GDM1 (cell line): ENCODE measurements at regions not wholly inside any gene's neighbourhood (a gene's known extent, or its start where the extent isn't known, plus 50 kb on each side); places are given as distances from the start of the nearest gene placed in this dataset.
A peak's percentile ranks its signal among the peaks of the same experiment; 100 is the strongest.
"Not testable (repeated sequence)": the region's sequence is repeated elsewhere in the genome, so short reads cannot be mapped to it uniquely, and the experiment has no call there.

Experiments used
- DNase-seq: peaks from one replicate; lab custom pipeline; 2025; lab: John Stamatoyannopoulos, UW

DNA sequence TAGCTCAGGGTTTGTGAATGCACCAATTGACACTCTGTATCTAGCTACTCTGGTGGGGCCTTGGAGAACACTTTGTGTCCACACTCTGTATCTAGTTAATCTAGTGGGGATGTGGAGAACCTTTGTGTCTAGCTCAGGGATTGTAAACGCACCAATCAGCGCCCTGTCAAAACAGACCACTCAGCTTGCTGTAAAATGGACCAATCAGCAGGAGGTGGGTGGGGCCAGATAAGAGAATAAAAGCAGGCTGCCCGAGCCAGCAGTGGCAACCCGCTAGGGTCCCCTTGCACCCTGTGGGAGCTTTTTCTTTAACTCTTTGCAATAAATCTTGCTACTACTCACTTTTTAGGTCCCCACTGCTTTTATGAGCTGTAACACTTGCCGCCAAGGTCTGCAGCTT is 115.6 kb upstream of the MBNL1 start:
- not testable (repeated sequence) for DNase-seq

DNA sequence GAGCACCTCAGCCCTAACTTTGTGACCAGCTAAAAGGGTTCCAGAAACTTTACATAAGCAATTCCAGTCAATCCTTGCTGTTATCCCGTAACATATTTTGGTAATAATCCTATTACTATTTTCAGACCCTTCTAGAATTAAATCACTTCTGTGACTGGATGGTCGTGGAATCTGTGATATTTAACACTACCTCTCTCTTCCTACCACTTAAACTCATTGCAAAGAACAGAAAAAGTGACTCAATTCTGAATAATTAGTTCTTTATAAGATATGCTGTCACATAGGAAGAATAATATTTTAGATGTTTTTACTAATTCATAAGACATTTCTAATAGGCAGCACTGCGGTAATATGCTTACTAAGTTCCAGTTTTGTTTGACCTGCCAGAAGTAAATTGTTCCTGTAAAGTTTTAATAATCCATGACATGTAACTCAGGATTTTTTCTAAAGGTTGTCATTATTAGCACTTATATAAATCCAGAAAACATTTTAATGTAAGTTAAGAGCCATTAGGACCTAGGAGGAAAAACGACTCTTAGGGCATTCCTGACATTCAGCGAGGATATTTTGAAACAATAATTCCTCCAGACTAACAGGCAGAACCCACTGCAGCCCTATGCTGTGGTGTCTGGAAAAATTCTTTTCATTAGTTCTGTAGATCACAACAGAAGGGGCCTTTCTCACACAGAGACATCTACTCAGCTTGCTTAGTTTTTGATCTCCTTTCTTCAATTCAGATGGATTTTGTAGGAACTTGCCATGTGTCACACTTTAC is 113.3 kb upstream of the MBNL1 start:
- no peak for DNase-seq

DNA sequence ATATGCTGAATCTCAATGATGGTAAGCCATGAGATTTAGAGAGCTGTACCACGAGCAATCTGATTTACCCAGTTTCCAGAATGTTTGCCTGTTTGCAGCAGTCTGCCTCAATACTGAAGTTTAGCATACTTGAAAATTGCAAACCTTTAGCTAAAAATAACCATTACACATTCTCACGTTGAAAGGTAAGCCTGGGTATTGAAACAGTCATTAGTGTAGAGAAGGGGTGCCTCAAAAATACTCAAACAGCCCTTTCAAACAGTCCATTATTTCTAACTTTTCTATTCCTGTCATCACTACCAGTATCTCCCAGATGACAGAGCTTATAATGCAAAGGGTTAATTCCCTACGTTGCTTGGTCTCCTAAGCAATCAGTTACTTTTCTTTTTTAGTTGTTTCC is 111.8 kb upstream of the MBNL1 start:
- DNase-seq, result no peak

DNA sequence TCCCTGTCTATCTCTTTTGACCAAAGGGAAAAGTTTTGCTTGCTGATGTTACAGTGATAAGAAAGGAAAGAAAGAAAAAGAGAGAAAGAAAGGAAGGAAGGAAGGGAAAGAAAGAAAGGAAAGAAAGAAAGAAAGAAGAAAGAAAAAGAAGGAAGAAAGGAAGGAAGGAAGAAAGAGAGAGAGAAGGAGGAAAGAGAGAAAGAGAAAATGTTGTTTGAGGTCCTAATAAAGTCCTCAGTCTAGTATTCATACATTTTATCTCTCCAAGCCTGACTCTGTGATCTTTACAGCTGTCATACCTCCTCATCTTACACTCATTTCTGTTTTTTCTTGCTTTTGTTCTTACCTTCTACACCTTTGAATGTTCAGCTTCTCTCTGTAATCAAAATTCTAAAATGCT is 111.4 kb upstream of the MBNL1 start:
- DNase-seq, result no peak

DNA sequence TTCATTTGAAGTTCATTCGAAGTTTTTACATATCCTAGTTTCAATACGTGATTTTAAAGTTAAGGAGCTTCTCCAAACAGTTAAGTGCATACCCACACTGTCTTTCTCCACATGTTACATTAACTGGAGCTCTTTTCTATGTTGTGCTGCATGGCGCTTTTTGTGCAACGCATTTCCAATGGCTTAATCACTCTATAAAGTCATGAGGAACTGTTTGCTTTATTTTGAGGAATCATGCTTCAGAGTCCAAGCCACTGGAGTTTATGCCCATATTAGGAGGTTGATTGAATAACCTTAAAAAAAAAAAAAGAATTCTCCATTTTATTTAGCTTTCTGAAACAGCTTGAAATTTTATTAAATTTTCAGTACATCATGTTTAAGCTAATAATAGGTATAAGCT is 109.4 kb upstream of the MBNL1 start:
- DNase-seq, result no peak

DNA sequence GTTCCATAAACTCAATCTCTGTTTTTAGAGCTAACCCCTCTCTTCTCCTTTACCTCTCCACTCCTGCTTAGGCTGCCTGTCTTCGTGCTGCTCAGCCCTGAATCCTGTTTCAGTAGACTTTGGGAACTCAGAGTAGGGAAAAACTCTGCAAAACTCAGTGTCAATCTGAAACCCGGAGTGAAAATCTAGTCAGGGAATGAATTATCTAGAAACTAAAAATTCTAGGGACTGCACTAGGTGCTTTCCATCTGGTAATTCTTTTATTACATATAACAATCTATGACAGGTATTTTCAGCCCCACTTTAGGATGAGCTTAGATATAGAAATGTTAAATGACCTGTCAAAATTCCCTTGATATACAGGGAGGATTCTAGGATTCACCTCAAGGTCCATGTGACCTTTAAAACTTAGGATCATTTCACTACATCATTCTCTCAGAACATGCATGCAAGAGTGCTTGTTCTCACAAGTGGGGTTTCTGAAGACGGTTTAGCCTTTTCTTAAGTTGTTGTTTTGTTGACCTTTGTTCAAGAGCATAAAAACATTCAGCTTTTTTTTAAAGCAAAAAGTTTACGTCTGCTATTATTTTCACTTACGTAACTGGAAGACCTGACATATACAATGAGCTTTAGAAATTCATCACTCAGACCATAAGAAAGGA is 108.2 kb upstream of the MBNL1 start:
- no peak for DNase-seq

DNA sequence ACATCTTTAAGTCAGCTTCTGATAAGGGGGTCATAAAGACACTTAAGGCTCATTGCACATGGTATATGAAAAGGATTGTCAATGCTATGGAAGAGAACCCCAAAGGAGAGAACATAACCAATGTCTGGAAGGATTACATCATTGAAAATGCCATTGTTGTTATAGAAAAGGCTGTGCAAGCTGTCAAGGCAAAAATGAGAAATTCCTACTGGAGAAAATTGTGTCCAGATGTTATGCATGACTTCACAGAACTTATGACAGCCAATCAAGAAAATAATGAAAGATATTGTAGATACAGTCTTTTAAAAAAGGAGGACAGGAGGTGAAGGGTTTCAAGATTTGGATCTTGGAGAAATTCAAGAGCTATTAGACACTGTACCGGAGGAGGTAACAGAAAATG is 96.3 kb upstream of the MBNL1 start:
- DNase-seq, result no peak

DNA sequence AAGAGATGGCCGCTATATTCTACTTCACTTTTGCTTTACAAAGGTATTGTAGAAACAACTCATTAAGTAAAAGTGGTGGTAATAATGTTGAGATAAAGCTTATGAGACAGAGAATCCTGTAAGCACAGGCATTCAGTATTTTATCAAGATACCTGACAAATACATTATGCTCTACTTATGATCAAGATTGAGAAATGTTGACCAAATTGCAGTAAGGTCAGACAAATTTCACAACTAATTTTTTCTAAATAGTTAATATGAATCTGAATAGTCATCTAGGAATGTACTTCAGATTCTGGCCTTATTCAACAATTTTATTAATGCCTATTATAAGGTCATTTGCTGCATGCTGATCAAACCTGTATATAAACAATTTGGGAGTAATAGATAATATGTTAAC is 95.1 kb upstream of the MBNL1 start:
- DNase-seq, result no peak

DNA sequence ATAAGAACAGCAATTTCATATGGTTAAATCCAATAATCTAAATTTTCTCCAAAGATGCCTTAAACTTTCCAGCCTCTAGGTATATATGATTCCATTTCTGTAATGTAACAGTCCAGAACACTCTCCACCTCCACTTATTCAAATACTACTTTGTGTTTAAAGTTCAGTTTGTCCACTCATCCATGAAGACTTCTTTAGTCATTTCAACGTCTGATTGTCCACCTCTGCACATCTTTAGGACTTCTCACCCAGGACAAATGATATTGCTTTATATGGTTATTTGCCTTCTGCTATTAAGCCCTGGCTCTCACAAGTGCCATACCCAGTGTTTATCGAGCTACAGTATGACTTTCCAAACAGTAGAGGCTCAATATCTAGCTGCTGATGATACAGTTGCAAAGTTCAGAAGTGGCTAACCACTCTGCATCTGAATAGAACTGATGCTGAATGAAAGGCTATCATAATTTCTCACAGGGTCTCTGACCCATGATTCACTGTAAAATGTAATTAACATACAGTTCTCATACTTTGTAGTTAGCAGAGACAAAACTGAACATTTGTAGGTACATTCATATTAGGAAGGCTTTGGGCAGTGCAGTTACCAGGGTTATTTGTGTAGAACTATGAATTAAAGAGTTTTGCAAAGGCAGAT is 93.7 kb upstream of the MBNL1 start:
- no peak for DNase-seq

DNA sequence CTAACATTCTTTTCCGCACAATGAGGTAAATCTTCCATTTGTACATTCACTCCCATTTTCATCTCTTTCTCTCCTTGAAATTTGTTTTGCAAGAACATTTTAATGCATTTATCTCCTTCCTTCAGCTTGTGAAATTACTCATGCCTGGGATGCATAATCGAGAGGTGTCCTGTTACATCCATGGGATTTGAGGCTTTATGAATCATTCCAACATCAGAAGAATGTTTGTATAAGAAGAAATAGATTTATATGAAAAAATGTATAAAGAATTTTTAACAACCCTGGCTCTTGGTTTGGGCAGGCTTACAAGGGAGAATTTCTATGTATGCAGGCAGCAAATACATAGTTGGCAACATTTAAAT is 93.2 kb upstream of the MBNL1 start:
- no peak for DNase-seq

DNA sequence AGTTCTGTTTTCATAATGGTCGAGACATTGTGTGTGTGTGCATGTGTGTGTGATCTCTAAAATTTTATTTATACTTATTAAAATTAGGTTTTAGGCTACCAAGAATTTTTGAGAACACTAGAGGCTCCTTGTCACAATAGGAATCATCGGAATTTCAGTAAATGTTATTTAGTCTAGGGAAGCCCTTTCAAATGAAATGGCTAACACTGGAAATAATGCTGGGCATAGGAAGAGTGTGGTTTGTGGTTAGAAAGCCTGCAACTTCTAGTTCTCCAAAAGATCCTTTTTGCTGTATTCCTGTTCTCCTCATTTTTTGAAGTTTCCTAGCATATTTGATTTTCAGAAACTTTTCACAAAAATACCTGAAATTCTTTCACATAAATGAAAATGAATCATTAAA is 92.5 kb upstream of the MBNL1 start:
- no peak for DNase-seq

DNA sequence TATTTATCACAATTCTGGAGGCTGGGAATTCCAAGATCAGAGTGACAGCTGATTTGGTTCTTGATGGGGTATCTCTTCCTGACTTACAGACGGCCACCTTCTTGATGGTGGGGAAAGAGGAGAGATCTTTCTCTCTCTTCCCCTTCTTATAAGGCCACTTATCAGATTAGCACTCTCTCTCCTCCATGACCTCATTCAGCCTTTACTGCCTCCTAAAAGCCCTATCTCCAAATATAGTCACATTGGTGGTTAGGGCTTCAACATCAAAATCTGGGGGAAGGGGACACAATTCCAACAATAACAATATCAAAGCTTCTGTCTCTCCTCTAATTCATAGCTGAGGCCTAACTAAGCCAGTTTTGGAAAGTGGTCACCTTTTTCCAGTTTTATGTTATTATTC is 91.7 kb upstream of the MBNL1 start:
- no peak for DNase-seq

DNA sequence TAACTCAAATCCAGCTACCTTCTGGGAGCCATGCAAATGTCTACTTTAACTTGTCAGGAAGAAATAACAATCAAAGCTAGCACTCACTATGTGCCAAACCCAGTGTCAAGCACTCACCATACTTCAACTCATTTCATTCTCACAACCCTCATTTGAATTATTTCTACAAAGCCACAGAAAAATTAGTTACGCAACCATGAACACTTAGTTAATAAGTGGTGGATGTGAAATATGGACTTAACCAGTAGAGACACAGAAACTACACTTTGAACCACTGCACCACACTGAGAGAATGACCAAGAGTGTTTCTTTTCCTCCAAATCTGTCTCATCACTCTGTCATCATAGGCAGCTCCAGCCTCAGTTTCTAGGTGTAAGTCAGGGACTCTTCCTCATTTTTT is 91.0 kb upstream of the MBNL1 start:
- no peak for DNase-seq

DNA sequence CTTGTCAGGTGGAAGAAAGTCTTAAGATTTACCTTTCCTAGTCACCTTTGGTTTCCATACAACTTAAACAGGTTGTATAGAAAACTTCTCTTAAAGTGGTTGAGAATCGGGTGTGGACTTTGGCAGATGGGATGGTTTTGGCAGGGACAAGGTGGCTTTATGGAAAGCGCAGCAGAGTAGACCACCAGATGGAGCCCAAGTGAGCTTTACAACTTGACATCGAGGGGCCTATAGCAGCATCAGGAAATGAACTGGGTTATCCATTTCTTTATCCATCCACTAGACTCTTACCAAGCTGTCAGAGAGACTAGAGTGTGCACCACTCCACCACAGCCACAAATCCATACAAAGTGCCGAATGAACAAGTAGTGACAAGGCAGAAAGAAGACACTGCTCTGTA is 85.3 kb upstream of the MBNL1 start:
- peak; percentile 38 for DNase-seq

DNA sequence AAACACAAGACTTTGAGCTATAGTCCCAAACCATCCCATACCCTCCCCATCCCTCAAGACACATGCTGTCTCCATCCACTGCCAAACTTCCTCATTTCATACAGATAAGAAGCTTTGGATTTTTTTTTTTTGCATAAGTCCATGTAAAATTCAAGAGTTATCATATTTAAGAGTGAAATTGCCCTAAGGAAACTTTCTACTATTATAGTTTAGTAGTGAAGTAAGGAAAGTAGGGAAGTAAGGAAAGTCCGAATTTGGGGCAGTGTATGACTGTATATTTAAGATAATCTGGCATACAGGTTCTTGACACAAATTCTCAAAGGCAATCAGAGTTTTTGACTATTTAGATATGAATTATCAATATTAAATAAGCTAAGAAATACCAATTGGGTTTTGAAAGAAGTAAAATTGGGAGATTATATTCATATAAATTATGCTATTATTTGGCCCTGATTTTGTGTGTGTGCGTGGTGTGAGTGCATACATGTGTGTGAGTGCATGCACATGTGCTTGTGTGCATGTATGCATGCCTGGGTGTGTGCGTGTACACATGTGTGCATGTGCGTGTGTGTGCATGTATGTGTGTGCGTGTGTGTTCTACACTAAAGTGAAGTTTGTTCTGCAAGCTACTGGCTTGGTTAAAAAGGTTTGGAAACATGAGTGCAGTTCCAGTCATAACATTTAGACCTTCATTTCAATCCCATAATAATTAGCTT is 83.6 kb upstream of the MBNL1 start:
- DNase-seq, result no peak

DNA sequence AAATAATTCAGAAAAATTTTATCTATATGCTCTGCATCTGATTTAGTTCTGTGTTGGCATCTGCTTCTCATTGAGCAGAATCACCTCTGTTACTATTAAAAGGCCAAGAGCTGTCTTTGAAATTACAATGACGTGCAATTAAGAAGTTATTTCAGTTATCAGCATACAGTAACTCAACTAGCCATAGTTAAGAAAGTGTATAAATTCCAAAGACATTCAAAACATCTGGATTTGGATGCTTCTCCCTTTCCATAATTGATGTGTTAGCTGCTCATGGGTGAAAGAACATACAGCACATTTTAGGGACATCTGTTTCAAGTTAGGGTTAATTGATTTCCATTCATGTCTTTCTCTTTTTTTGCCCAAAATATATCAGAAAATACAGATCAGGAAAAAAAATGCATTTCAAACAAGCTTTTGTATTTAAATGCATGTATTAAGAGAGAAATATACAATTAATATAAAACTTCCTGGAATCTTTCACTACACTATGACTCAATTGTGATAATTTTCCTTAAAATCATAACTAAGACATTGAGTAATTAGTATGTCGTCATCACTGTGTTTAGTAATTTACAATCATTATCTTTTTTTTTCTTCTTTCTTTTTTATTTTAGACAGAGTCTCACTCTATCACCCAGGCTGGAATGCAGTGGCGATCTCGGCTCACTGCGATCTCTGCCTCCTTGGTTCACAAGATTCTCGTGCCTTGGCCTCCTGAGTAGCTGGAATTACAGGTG is 82.7 kb upstream of the MBNL1 start:
- DNase-seq, result no peak

DNA sequence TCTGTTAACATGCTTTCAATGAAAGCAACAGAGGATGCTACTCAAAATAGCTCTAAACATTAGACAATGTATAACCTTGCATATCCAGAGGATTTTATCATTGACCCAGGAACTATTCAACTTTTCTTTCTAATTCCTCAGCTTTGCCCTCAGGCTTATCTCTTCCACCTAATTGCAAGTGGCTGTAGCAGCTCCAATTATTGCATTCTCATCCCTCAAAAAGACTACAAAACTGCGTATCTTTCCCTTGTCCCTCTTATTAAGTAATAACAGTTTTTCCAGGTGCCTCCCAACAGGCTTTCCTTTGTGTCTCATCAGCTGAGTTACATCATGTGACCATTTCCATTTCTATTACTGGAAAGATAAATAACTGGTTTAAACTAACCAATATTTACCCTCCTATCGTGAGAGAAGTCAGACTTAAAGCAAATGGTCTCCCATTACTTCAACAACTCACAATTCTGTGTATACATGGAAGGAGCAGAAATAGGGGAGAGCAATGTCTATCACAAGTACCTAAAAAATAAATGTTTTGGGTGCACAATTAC is 78.0 kb upstream of the MBNL1 start:
- no peak for DNase-seq

DNA sequence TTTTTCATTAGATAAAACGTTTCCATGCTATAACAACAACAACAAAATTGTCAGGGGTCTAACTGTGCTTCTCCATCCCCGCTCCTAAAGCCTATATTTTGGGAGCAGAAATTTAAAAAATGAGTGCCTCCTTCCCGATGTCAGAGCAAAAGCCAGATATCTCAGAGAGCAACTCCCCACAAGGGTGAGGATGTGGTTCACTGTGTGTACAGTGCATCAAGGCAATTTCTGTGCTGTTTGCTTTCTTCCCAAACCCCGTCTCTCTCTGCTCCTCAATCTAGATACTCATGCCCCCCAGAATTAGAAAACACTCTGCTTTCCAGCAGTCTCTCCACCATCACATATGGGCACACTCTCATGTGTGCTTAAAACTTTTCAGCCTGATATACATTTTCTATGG is 76.7 kb upstream of the MBNL1 start:
- DNase-seq, result peak; percentile 39

DNA sequence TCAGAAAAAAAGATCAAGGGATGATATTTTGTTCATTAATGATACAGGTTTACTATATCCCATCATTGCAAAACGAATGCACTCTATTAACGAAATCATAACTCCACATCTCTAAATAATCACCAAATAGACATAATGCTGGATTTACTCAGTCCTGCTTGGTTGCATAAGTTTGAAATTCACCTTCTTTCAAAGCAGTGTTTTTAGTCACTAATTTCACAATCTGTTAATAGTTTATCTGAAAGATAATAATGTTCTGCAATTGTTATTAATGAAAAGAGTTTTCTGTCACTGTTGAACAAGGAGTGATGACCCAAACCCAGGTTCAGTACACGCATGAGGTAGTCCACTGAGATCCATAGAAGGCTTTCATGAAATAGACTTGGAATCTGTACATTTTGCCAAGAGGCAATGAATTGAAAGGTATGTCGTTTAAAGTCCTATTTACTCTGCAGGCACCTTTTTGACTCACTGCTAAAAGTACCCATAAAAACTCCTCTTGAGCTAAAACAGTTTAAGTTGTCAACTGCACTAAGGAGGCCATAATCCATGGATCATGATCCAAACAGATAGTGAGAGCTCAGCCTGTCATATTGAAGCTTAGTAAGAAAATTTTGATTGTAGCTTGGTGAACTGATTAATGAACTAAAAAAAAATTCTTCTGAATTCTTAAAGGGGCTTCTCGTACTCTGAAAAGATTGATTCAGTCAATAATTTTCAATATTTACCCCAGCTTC is 75.6 kb upstream of the MBNL1 start:
- DNase-seq, result no peak

DNA sequence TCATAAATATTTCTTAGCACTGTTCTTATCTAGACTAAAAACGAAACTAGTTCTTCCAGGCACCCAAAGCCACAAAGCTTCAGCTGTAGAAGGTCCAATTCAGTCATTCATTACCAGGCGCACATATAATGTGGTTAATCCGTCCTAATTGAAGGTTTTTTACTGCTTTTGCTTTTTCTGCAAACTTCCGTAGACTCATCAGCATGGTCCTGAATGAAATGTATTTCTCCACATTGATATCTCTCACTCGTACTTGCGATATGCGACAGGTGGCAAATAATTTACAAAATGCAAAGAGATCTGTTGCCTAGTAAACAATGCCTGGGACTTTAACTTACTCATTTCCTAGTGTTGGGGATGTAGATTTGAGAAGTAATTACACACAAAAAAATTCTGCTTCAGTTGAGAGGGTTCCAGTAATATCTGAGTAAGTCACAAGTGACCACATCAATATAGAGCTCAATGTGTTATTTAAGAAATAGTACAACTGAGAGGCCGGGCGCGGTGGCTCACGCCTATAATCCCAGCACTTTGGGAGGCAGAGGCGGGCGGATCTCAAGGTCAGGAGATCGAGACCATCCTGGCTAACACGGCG is 75.0 kb upstream of the MBNL1 start:
- DNase-seq, result no peak

DNA sequence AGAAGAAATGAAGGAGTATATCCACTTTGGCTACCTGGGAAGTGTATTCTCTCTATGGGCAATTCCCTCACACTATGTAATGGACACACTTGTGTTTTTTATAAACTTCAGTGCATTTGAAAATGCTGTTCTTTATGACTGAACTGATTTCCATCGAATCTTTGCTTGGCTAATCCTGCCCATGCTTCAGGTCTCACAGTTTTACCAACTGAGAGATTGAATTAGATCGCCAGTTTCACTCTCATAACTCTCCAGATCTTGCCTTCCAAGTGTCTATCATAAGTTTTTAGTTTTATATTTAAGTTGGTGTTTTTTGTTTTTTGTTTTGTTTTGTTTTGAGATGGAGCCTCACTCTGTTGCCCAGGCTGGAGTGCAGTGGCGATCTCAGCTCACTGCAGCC is 73.5 kb upstream of the MBNL1 start:
- DNase-seq, result no peak
